Muscle of leg (tissue), 3 donors: ENCODE measurements at regions not wholly inside any gene's neighbourhood (a gene's known extent, or its start where the extent isn't known, plus 50 kb on each side); places are given as distances from the start of the nearest gene placed in this dataset.
"Not testable (repeated sequence)": the region's sequence is repeated elsewhere in the genome, so short reads cannot be mapped to it uniquely, and the experiment has no call there.

ENCODE experiments used
- DNase-seq: peaks from one replicate; pipeline ENCODE4 v3.0.0; 2013
- H3K27ac ChIP-seq: one replicate; pipeline ENCODE4 v1.5.1; 2013; ENCODE audit warnings: mild to moderate bottlenecking, low read length, control low read depth
- H3K27me3 ChIP-seq: one replicate; pipeline ENCODE4 v1.6.1; 2013; ENCODE audit warnings: low read length; ENCODE audit not compliant: control insufficient read depth, insufficient read depth
- H3K36me3 ChIP-seq: one replicate; pipeline ENCODE4 v1.6.1; 2013; ENCODE audit warnings: low read length; ENCODE audit not compliant: control insufficient read depth, insufficient read depth
- H3K4me1 ChIP-seq: one replicate; pipeline ENCODE4 v1.6.1; 2013; ENCODE audit warnings: low read length; ENCODE audit not compliant: control insufficient read depth, insufficient read depth
- H3K4me3 ChIP-seq: one replicate; pipeline ENCODE4 v1.5.1; 2013; ENCODE audit warnings: low read length, control low read depth
- H3K9me3 ChIP-seq: replicated peaks from 2 replicates; pipeline ENCODE4 v1.6.1; 2013; ENCODE audit warnings: low read depth, low read length; ENCODE audit not compliant: control insufficient read depth
- WGBS: methylation state at CpG from one replicate; pipeline ENCODE4 v1.1.5; 2013; ENCODE audit warnings: missing lambda C conversion rate; ENCODE audit not compliant: insufficient coverage; 5-methylcytosine and 5-hydroxymethylcytosine counted together

GRCh38 chr5:112509097-112509496 is 90.0 kb upstream of the EPB41L4A start:
- not testable (repeated sequence) for H3K4me3 ChIP-seq, DNase-seq, H3K27me3 ChIP-seq, H3K4me1 ChIP-seq, H3K36me3 ChIP-seq, H3K9me3 ChIP-seq, H3K27ac ChIP-seq

- no peaks in the 10 kb centered on the region for H3K36me3 ChIP-seq
- peaks cover 8% of the 10 kb centered on the region for H3K9me3 ChIP-seq
- H3K4me1 ChIP-seq, result no peaks in the 10 kb centered on the region
- no peak overlapping the region for H3K27ac ChIP-seq
- no peaks in the 10 kb centered on the region for H3K27me3 ChIP-seq
- H3K4me3 ChIP-seq, result no peak overlapping the region
- no peak for DNase-seq
Observed at GRCh38 chr5:112511920-112512319, 92.8 kb upstream of the EPB41L4A start.

- Histone ChIP-seq H3K36me3 (no peaks in the 10 kb centered on the region), H3K27me3 (no peaks in the 10 kb centered on the region), H3K4me1 (no peaks in the 10 kb centered on the region), H3K27ac (no peak overlapping the region), H3K9me3 (peaks cover 8% of the 10 kb centered on the region), H3K4me3 (no peak overlapping the region)
- no CpG with 5 or more reads among the region's 2 CpGs for WGBS
- DNase-seq, result no peak
Observed at GRCh38 chr5:112512901-112513300, 93.8 kb upstream of the EPB41L4A start.

GRCh38 chr5:112514111-112514510 is 95.0 kb upstream of the EPB41L4A start:
- no peaks in the 10 kb centered on the region for H3K4me1 ChIP-seq
- no peaks in the 10 kb centered on the region for H3K36me3 ChIP-seq
- no peak overlapping the region for H3K27ac ChIP-seq
- H3K4me3 ChIP-seq, result no peak overlapping the region
- WGBS, result 22% methylated on average over 1 of the region's 2 CpGs
- no peak for DNase-seq
- H3K9me3 ChIP-seq, result peaks cover 8% of the 10 kb centered on the region
- H3K27me3 ChIP-seq, result no peaks in the 10 kb centered on the region

GRCh38 chr5:112520474-112520873 is 101.4 kb upstream of the EPB41L4A start:
- H3K27ac ChIP-seq, H3K4me1 ChIP-seq, H3K36me3 ChIP-seq, H3K9me3 ChIP-seq, DNase-seq, H3K4me3 ChIP-seq, H3K27me3 ChIP-seq: not testable (repeated sequence)
- no CpG with 5 or more reads among the region's 1 CpG for WGBS

GRCh38 chr5:112522891-112523673 is 104.0 kb upstream of the EPB41L4A start:
- not testable (repeated sequence) for H3K4me1 ChIP-seq, H3K27ac ChIP-seq, DNase-seq, H3K36me3 ChIP-seq, H3K9me3 ChIP-seq, H3K27me3 ChIP-seq, H3K4me3 ChIP-seq
- WGBS, result 79% methylated on average over 8 of the region's 9 CpGs

- H3K27me3 ChIP-seq, H3K4me1 ChIP-seq, H3K27ac ChIP-seq, H3K36me3 ChIP-seq, DNase-seq, H3K4me3 ChIP-seq, H3K9me3 ChIP-seq: not testable (repeated sequence)
- whole genome bisulfite sequencing, result no CpG with 5 or more reads among the region's 4 CpGs
Observed at GRCh38 chr5:112523674-112524263, 104.7 kb upstream of the EPB41L4A start.

- H3K4me1 ChIP-seq, result no peaks in the 10 kb centered on the region
- no peaks in the 10 kb centered on the region for H3K27me3 ChIP-seq
- H3K36me3 ChIP-seq, result no peaks in the 10 kb centered on the region
- no peaks in the 10 kb centered on the region for H3K9me3 ChIP-seq
- 85% methylated on average over 4 of the region's 6 CpGs for WGBS
- H3K27ac ChIP-seq, result no peak overlapping the region
- DNase-seq, result no peak
- H3K4me3 ChIP-seq, result no peak overlapping the region
Observed at GRCh38 chr5:112525217-112525616, 106.1 kb upstream of the EPB41L4A start.

- no peaks in the 10 kb centered on the region for H3K9me3 ChIP-seq
- no peak overlapping the region for H3K27ac ChIP-seq
- DNase-seq, result no peak
- H3K4me3 ChIP-seq, result no peak overlapping the region
- no peaks in the 10 kb centered on the region for H3K27me3 ChIP-seq
- 84% methylated on average over 5 of the region's 5 CpGs for WGBS
- H3K4me1 ChIP-seq, result no peaks in the 10 kb centered on the region
- no peaks in the 10 kb centered on the region for H3K36me3 ChIP-seq
Observed at GRCh38 chr5:112528928-112529327, 109.9 kb upstream of the EPB41L4A start.

- DNase-seq, result no peak
- Histone ChIP-seq H3K27ac (no peak overlapping the region), H3K36me3 (no peaks in the 10 kb centered on the region), H3K27me3 (no peaks in the 10 kb centered on the region), H3K4me3 (no peak overlapping the region), H3K4me1 (no peaks in the 10 kb centered on the region), H3K9me3 (no peaks in the 10 kb centered on the region)
- no CpG with 5 or more reads among the region's 5 CpGs for WGBS
Observed at GRCh38 chr5:112529525-112529924, 110.4 kb upstream of the EPB41L4A start.
